ENCODE measurements at regions not wholly inside any gene's neighbourhood (a gene's known extent, or its start where the extent isn't known, plus 50 kb on each side); places are given as distances from the start of the nearest gene placed in this dataset.

DNA sequence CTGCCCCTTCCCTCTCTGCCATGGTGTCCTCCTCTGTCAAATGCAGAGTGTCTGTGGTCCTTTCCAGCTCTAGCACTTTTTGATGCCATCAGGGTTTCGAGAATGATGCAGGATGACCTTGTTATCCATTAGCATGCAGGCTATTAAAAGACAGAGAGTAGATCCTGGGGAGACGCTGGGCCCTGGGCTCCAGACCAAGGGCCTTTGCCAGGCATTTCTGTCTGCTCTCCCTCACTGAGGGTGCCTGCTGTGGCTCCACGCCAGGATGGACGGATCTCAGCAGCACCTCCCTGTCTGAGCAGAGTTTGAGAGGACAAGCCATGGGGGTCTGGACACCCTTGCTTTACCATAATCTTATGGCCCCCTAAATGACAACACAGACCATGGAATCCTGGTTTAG, 110.8 kb upstream of the CD82 start:
- 63% methylated on average over 4 of the region's 4 CpGs; no CpG with 5 or more reads in 1 of the 2 donors for WGBS, 2 donors (ENCODE audit: low coverage in 1 of 2)
- Histone ChIP-seq H3K4me3 (no peak overlapping the region), H3K9me3 (no peaks in the 10 kb centered on the region), H3K4me1 (no peaks in the 10 kb centered on the region), H3K36me3 (no peaks in the 10 kb centered on the region), H3K27ac (no peak overlapping the region), H3K27me3 (peaks cover 8% of the 10 kb centered on the region)
- no peak for ATAC-seq
- TF ChIP-seq, protein P1, sequence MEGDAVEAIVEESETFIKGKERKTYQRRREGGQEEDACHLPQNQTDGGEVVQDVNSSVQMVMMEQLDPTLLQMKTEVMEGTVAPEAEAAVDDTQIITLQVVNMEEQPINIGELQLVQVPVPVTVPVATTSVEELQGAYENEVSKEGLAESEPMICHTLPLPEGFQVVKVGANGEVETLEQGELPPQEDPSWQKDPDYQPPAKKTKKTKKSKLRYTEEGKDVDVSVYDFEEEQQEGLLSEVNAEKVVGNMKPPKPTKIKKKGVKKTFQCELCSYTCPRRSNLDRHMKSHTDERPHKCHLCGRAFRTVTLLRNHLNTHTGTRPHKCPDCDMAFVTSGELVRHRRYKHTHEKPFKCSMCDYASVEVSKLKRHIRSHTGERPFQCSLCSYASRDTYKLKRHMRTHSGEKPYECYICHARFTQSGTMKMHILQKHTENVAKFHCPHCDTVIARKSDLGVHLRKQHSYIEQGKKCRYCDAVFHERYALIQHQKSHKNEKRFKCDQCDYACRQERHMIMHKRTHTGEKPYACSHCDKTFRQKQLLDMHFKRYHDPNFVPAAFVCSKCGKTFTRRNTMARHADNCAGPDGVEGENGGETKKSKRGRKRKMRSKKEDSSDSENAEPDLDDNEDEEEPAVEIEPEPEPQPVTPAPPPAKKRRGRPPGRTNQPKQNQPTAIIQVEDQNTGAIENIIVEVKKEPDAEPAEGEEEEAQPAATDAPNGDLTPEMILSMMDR (IDR thresholded peaks at IDR 0.05) = no peak
- TF ChIP-seq EP300 (IDR thresholded peaks at IDR 0.05) (no peak), POLR2AphosphoS5 (IDR thresholded peaks at IDR 0.05) (no peak), POLR2A (IDR thresholded peaks at IDR 0.05) (no peak)

DNA sequence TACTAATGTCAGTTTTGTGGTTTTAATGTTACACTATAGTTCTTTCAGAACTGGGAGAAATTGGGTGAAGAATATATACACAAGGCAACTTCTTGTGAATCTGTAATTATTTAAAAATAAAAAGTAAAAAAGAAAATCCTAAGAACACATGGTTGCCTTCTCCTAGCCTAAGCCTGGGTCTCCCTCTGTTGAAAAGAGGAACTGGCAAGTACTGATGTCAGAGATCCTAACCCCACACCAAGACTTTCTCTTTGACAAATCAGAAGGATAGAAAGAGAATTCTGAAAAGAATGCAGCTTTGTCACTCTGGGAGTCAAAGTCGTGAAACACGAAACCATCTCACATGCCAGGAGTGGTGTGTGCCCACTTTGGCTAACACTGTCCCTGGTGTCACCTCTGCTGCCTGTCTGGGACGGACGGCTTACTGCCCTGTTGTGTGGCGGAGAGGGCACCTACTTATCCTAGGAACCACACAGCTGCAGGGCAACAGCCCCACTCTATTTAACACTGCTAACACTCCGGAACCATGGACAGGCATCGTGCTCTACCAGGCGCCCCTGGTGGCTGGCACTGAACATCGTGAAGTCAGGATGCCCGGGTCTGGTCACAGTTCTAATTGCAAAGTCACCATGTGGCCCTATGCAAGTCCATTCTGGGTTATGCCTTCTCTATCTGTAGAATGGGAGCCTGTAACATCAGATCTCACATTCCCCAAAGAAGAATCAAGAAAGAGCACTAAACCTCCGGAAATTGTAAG, 108.7 kb upstream of the CD82 start:
- Histone ChIP-seq H3K27ac (no peak overlapping the region), H3K4me1 (no peaks in the 10 kb centered on the region), H3K27me3 (peaks cover 8% of the 10 kb centered on the region), H3K36me3 (no peaks in the 10 kb centered on the region), H3K9me3 (peaks cover 0 to 19% (median 0%) of the 10 kb centered on the region in 3 donors), H3K4me3 (no peak overlapping the region)
- WGBS, 2 donors (ENCODE audit: low coverage in 1 of 2) = 58 to 62% methylated on average over 5 to 8 of the region's 11 CpGs
- TF ChIP-seq EP300 (IDR thresholded peaks at IDR 0.05) = no peak
- ATAC-seq = no peak

DNA sequence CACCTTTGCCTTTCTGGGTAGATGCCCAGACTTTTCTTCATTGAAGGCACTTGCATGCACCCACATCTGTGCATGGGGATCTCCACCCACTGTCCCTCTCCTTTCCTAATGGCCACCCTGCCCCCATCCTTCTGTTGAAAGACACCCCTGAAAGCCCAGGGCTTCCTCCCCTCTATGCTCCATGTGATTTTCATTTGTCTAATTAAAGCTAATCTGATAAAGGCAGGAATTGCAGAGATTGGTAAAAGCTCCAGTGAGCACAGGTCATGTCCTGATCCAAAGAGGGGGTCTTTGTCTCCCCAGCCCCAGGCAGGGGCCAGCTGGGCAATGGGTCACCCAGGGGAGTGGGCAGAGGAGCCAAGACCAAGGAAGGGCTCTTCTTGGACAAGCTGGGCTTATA, 107.6 kb upstream of the CD82 start:
- Histone ChIP-seq H3K4me1 (no peaks in the 10 kb centered on the region), H3K36me3 (no peaks in the 10 kb centered on the region), H3K9me3 (peaks cover 0 to 25% (median 0%) of the 10 kb centered on the region in 3 donors), H3K4me3 (no peak overlapping the region), H3K27me3 (peaks cover 8% of the 10 kb centered on the region), H3K27ac (no peak overlapping the region)
- ATAC-seq = no peak
- TF ChIP-seq, protein P1 (IDR thresholded peaks at IDR 0.05) = no peak
- no peak for TF ChIP-seq EP300 (IDR thresholded peaks at IDR 0.05)
- no peak for TF ChIP-seq POLR2AphosphoS5 (IDR thresholded peaks at IDR 0.05)
- no peak for TF ChIP-seq POLR2A (IDR thresholded peaks at IDR 0.05)

DNA sequence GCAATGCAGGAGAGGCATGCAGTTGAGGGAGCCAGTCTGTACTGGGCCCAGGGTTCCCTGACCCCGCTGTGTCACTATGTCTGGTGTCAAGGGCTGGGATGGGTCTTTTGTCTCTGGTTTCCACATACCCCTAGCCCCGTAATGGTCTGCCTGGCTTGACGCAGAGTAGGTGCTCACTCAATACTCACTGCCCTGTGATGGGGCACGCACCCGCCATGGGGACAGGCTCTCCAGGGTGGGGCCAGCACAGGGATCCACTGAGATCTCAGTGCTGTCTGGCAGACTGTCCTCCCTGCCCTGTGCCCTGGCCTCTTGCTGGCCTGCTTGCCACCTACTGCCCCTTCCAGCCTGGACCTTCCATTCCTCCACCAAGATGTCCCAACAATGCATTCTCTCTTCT, 101.7 kb upstream of the CD82 start:
- 100% methylated on average over 2 of the region's 5 CpGs; no CpG with 5 or more reads in 1 of the 2 donors for WGBS, 2 donors (ENCODE audit: low coverage in 1 of 2)
- ATAC-seq = no peak

DNA sequence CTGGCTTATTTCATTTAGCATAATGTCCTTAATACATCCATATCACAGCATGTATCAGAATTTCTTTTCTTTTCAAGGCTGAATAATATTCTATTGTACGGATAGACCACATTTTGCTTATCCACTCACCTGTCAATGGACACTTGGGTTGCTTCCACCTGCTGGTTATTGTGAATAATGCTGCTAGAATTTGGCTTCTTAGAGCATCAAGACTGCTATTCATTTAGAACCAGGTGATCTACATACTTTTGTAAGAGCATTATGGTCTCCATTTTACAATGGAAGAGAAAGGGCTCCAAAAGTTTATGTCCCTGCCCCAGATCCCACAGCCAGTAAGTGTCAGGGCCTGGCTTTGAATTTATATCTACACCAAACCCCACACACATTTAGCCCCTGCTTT, 100.7 kb upstream of the CD82 start:
- no peak for ATAC-seq
- Histone ChIP-seq H3K9me3 (peaks cover 0 to 46% (median 0%) of the 10 kb centered on the region in 3 donors), H3K4me3 (no peak overlapping the region), H3K27ac (no peak overlapping the region), H3K36me3 (no peaks in the 10 kb centered on the region), H3K4me1 (no peaks in the 10 kb centered on the region), H3K27me3 (peaks cover 24% of the 10 kb centered on the region)
- 83 to 100% methylated on average over 1 of the region's 1 CpG for WGBS, 2 donors (ENCODE audit: low coverage in 1 of 2)
- TF ChIP-seq POLR2AphosphoS5 (IDR thresholded peaks at IDR 0.05) (no peak), POLR2A (IDR thresholded peaks at IDR 0.05) (no peak), EP300 (IDR thresholded peaks at IDR 0.05) (no peak)
- TF ChIP-seq, protein P1 (IDR thresholded peaks at IDR 0.05) = no peak

More for the DNA sequence above, 101.7 kb upstream of the CD82 start:
- no peak for TF ChIP-seq POLR2AphosphoS5 (IDR thresholded peaks at IDR 0.05)
- TF ChIP-seq, protein P1 (IDR thresholded peaks at IDR 0.05) = no peak
- TF ChIP-seq POLR2A (IDR thresholded peaks at IDR 0.05) = no peak
- no peak for TF ChIP-seq EP300 (IDR thresholded peaks at IDR 0.05)
- H3K27me3 ChIP-seq = peaks cover 18% of the 10 kb centered on the region
- peaks cover 0 to 46% (median 0%) of the 10 kb centered on the region in 3 donors for H3K9me3 ChIP-seq
- no peak overlapping the region for H3K27ac ChIP-seq
- H3K4me1 ChIP-seq = no peaks in the 10 kb centered on the region
- no peaks in the 10 kb centered on the region for H3K36me3 ChIP-seq
- no peak overlapping the region for H3K4me3 ChIP-seq

All from gastroesophageal sphincter (tissue), 4 donors.